Transverse colon (tissue), 4 donors: ENCODE measurements at regions not wholly inside any gene's neighbourhood (a gene's known extent, or its start where the extent isn't known, plus 50 kb on each side); places are given as distances from the start of the nearest gene placed in this dataset.

Experiments used
- CTCF ChIP-seq, 5 experiments: fragments of 200-600 bp in 3 of 5; fragments of 450-650 bp in 2 of 5; sonication (generic) in 3 of 5; IDR thresholded peaks; 1 replicate in 2 of 5; 2 replicates in 3 of 5; pipeline ENCODE4 v1.5.1; 2016 to 2017; ENCODE audit warnings: antibody characterized with exemption in 5 of 5, inconsistent platforms in 3 of 5, mild to moderate bottlenecking in 2 of 5, moderate library complexity in 1 of 5
- EP300 ChIP-seq: sonication (generic); formaldehyde crosslinking; IDR thresholded peaks from one replicate; pipeline ENCODE4 v1.6.1; 2017; ENCODE audit warnings: antibody characterized with exemption, low read depth
- POLR2A ChIP-seq: fragments of 450-650 bp; IDR thresholded peaks from one replicate; pipeline ENCODE4 v1.6.1; 2016; ENCODE audit warnings: antibody characterized with exemption, mild to moderate bottlenecking, moderate library complexity
- POLR2AphosphoS5 ChIP-seq, 3 donors: sonication (generic); formaldehyde crosslinking; IDR thresholded peaks; one replicate each; pipeline ENCODE4 v1.6.1; 2016; ENCODE audit warnings: antibody characterized with exemption in 3 of 3

- no peak for TF ChIP-seq CTCF (IDR thresholded peaks at IDR 0.05)
- TF ChIP-seq POLR2A: no peak
- TF ChIP-seq POLR2AphosphoS5 (IDR thresholded peaks at IDR 0.05): no peak
- TF ChIP-seq EP300: no peak
Observed at GRCh38 chr2:107553539-107553938, 273.2 kb upstream of the RGPD4 start.
